ENCODE measurements at regions not wholly inside any gene's neighbourhood (a gene's known extent, or its start where the extent isn't known, plus 50 kb on each side); places are given as distances from the start of the nearest gene placed in this dataset.

DNA sequence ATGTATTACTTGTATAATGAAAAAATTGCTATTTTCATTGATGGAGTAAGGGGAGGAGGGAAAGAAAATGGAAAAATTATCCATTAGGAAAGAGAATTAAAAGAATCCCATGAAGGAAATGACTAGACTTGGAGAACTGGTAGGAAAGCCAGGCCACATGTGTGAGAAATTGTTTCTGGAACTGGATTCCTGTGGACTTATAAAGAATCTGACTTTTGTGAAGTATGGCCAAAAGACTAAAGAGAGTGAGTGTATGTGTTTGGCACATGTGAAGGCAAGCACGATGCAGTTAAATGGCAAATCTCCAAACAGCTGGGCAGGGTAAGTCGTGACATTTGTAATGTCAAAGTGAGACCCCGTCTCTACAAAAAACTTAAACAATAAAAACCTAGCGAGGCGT lies 89.4 kb downstream of the MTX3 start:
- no peak overlapping the region for H2AFZ ChIP-seq (ENCODE audit: low read depth, low read length)
- no peak overlapping the region for H3K4me3 ChIP-seq (ENCODE audit: low read depth in 1 of 2, low read length in 2 of 2)
- DNase-seq = no peak
- H3K9me3 ChIP-seq (ENCODE audit: insufficient read depth, low read length, severe bottlenecking) = no peaks in the 10 kb centered on the region
- no peak for TF ChIP-seq EZH2 (IDR thresholded peaks at IDR 0.05; ENCODE audit: borderline replicate concordance, low read depth, low read length, severe bottlenecking)
- TF ChIP-seq, protein P1, sequence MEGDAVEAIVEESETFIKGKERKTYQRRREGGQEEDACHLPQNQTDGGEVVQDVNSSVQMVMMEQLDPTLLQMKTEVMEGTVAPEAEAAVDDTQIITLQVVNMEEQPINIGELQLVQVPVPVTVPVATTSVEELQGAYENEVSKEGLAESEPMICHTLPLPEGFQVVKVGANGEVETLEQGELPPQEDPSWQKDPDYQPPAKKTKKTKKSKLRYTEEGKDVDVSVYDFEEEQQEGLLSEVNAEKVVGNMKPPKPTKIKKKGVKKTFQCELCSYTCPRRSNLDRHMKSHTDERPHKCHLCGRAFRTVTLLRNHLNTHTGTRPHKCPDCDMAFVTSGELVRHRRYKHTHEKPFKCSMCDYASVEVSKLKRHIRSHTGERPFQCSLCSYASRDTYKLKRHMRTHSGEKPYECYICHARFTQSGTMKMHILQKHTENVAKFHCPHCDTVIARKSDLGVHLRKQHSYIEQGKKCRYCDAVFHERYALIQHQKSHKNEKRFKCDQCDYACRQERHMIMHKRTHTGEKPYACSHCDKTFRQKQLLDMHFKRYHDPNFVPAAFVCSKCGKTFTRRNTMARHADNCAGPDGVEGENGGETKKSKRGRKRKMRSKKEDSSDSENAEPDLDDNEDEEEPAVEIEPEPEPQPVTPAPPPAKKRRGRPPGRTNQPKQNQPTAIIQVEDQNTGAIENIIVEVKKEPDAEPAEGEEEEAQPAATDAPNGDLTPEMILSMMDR (IDR thresholded peaks at IDR 0.05; ENCODE audit: borderline replicate concordance, extremely low read depth, low read length, poor library complexity, severe bottlenecking) = no peak
- H3K79me2 ChIP-seq (ENCODE audit: insufficient read depth, low read length) = no peaks in the 10 kb centered on the region
- H3K9ac ChIP-seq (ENCODE audit: low read depth, low read length) = no peak overlapping the region
- H3K36me3 ChIP-seq (ENCODE audit: insufficient read depth, low read length) = no peaks in the 10 kb centered on the region
- H3K27ac ChIP-seq (ENCODE audit: low read length) = no peak overlapping the region
- H4K20me1 ChIP-seq (ENCODE audit: insufficient read depth, low read length) = no peaks in the 10 kb centered on the region
- no peak overlapping the region for H3K4me2 ChIP-seq (ENCODE audit: insufficient read depth, low read length)
- no peak for ATAC-seq (ENCODE audit: insufficient read depth, low read depth)
- no peaks in the 10 kb centered on the region for H3K27me3 ChIP-seq (ENCODE audit: insufficient read depth, low read length, poor library complexity)
- H3K4me1 ChIP-seq (ENCODE audit: insufficient read depth, low read length) = no peaks in the 10 kb centered on the region

DNA sequence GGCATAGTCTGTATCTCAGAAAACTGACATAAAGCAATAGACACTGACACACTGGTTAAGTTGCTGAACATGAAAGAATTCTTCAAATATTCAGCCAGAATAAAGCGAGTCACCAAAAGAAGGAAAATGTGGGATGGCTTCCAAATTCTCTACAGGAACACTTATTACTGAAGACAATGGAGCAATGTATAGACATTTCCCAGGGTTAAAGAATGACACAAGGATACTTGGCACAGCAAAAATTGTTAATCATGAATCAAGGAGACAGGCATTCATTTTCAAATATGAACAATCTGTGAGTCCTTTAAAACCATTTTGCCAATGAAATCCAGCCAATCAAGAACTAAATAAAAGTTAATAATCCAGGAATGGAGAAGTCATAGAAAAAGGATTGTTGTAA lies 92.5 kb downstream of the MTX3 start:
- no peak overlapping the region for H2AFZ ChIP-seq (ENCODE audit: low read depth, low read length)
- H3K4me3 ChIP-seq (ENCODE audit: low read depth in 1 of 2, low read length in 2 of 2) = no peak overlapping the region
- H4K20me1 ChIP-seq (ENCODE audit: insufficient read depth, low read length) = no peaks in the 10 kb centered on the region
- no peak for TF ChIP-seq EZH2 (IDR thresholded peaks at IDR 0.05; ENCODE audit: borderline replicate concordance, low read depth, low read length, severe bottlenecking)
- TF ChIP-seq, protein P1 (IDR thresholded peaks at IDR 0.05; ENCODE audit: borderline replicate concordance, extremely low read depth, low read length, poor library complexity, severe bottlenecking) = no peak
- no peaks in the 10 kb centered on the region for H3K9me3 ChIP-seq (ENCODE audit: insufficient read depth, low read length, severe bottlenecking)
- no peak for DNase-seq
- H3K4me1 ChIP-seq (ENCODE audit: insufficient read depth, low read length) = no peaks in the 10 kb centered on the region
- no peak overlapping the region for H3K9ac ChIP-seq (ENCODE audit: low read depth, low read length)
- H3K4me2 ChIP-seq (ENCODE audit: insufficient read depth, low read length) = no peak overlapping the region
- H3K27me3 ChIP-seq (ENCODE audit: insufficient read depth, low read length, poor library complexity) = no peaks in the 10 kb centered on the region
- H3K79me2 ChIP-seq (ENCODE audit: insufficient read depth, low read length) = no peaks in the 10 kb centered on the region
- ATAC-seq (ENCODE audit: insufficient read depth, low read depth) = no peak
- no peak overlapping the region for H3K27ac ChIP-seq (ENCODE audit: low read length)
- no peaks in the 10 kb centered on the region for H3K36me3 ChIP-seq (ENCODE audit: insufficient read depth, low read length)

- H3K36me3 ChIP-seq (ENCODE audit: insufficient read depth, low read length) = no peaks in the 10 kb centered on the region
- no peak overlapping the region for H3K27ac ChIP-seq (ENCODE audit: low read length)
- H3K4me2 ChIP-seq (ENCODE audit: insufficient read depth, low read length) = no peak overlapping the region
- H3K4me3 ChIP-seq (ENCODE audit: low read depth in 1 of 2, low read length in 2 of 2) = no peak overlapping the region
- no peak for TF ChIP-seq EZH2 (IDR thresholded peaks at IDR 0.05; ENCODE audit: borderline replicate concordance, low read depth, low read length, severe bottlenecking)
- no peaks in the 10 kb centered on the region for H3K79me2 ChIP-seq (ENCODE audit: insufficient read depth, low read length)
- ATAC-seq (ENCODE audit: insufficient read depth, low read depth) (no peak), DNase-seq (no peak)
- H3K9me3 ChIP-seq (ENCODE audit: insufficient read depth, low read length, severe bottlenecking) = no peaks in the 10 kb centered on the region
- no peak overlapping the region for H3K9ac ChIP-seq (ENCODE audit: low read depth, low read length)
- no peak overlapping the region for H2AFZ ChIP-seq (ENCODE audit: low read depth, low read length)
- no peaks in the 10 kb centered on the region for H4K20me1 ChIP-seq (ENCODE audit: insufficient read depth, low read length)
- no peaks in the 10 kb centered on the region for H3K4me1 ChIP-seq (ENCODE audit: insufficient read depth, low read length)
- no peaks in the 10 kb centered on the region for H3K27me3 ChIP-seq (ENCODE audit: insufficient read depth, low read length, poor library complexity)
Observed at GRCh38 chr5:79893976-79894375, 97.1 kb downstream of the MTX3 start.

DNA sequence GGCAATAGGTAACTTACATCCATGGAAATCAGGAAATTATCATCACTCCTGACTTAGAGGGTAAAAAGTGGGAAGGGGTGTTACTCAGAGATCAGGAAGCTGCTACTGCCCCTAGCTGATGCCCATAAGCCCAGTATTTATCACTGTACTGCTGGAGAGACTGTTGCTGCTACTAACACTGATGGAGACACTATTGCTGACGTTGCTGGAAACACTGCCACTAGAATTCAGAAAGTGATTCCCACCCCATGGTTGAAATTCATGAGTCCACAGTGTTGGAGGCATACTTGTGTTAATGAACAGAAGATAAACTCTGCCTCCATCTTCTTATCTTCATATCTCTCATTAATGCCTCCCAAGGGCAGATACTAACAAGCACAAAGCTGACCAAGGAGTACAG lies 97.6 kb downstream of the MTX3 start:
- H3K79me2 ChIP-seq (ENCODE audit: insufficient read depth, low read length) = no peaks in the 10 kb centered on the region
- H3K36me3 ChIP-seq (ENCODE audit: insufficient read depth, low read length) = no peaks in the 10 kb centered on the region
- H3K9me3 ChIP-seq (ENCODE audit: insufficient read depth, low read length, severe bottlenecking) = no peaks in the 10 kb centered on the region
- no peak overlapping the region for H3K4me3 ChIP-seq (ENCODE audit: low read depth in 1 of 2, low read length in 2 of 2)
- TF ChIP-seq, protein P1 (IDR thresholded peaks at IDR 0.05; ENCODE audit: borderline replicate concordance, extremely low read depth, low read length, poor library complexity, severe bottlenecking) = no peak
- no peak for TF ChIP-seq EZH2 (IDR thresholded peaks at IDR 0.05; ENCODE audit: borderline replicate concordance, low read depth, low read length, severe bottlenecking)
- H2AFZ ChIP-seq (ENCODE audit: low read depth, low read length) = no peak overlapping the region
- ATAC-seq (ENCODE audit: insufficient read depth, low read depth) (no peak), DNase-seq (no peak)
- H3K27ac ChIP-seq (ENCODE audit: low read length) = no peak overlapping the region
- no peaks in the 10 kb centered on the region for H3K27me3 ChIP-seq (ENCODE audit: insufficient read depth, low read length, poor library complexity)
- no peak overlapping the region for H3K4me2 ChIP-seq (ENCODE audit: insufficient read depth, low read length)
- no peaks in the 10 kb centered on the region for H4K20me1 ChIP-seq (ENCODE audit: insufficient read depth, low read length)
- H3K9ac ChIP-seq (ENCODE audit: low read depth, low read length) = no peak overlapping the region
- no peaks in the 10 kb centered on the region for H3K4me1 ChIP-seq (ENCODE audit: insufficient read depth, low read length)

All from DND-41 (cell line).